ENCODE measurements at regions not wholly inside any gene's neighbourhood (a gene's known extent, or its start where the extent isn't known, plus 50 kb on each side); places are given as distances from the start of the nearest gene placed in this dataset.
"Not testable (repeated sequence)": the region's sequence is repeated elsewhere in the genome, so short reads cannot be mapped to it uniquely, and the experiment has no call there.

DNA sequence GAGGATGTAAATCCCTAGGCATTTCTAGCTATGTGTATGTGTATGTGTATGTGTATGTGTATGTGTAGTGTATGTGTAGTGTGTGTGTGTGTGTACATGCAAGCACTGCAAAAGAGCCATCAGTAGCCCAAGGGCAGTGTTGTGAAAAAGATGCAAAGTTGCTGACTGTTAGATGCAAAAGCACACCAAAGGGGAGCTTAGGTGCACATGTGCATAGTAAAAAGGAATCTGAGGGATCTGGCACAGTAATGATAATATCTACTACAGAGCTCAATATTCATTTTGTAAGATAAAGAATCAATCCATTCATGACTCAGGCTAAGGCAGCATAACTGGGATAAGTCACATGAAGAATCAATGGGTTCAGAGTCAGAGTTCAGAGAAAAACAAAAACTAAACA lies 80.2 kb downstream of the TMEM47 start:
- DNase-seq = no peak

DNA sequence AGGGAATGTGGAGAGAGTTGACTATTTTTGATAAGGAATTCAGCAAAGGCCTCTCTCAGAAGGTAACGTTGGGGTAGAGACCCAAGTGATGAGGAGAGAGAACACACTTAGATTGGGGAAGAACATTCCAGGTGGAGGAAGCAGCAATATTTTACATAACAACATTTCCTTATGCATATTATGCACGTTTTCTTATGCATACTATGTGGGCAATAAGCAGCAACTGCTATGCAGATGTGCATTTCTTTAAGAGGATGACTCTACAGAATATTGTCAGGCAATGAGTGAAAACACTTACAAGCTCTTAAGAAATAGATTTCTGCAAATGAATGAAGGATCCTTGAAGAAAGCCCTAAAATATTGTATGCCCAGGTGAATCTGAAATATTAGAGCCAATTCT lies 91.1 kb downstream of the TMEM47 start:
- no peak for DNase-seq

DNA sequence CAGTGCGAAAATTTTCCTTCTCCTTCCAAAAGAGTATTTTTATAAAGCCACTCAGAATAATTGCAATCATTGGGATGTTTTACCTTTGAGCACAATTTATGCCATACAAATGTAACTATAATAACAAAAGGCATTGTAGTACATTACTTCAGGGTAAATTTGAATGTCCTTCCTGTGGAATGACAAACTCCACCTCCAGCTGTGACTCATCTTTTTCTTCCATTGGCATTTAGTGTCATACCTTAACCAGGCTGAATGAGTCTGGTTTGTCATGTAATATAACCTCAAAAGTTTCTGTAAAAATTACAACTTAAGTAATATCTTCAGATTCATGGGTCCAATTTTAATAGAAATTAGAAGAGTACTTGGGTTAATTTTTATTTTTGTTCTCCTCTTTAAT lies 93.3 kb downstream of the TMEM47 start:
- no peak for DNase-seq

DNA sequence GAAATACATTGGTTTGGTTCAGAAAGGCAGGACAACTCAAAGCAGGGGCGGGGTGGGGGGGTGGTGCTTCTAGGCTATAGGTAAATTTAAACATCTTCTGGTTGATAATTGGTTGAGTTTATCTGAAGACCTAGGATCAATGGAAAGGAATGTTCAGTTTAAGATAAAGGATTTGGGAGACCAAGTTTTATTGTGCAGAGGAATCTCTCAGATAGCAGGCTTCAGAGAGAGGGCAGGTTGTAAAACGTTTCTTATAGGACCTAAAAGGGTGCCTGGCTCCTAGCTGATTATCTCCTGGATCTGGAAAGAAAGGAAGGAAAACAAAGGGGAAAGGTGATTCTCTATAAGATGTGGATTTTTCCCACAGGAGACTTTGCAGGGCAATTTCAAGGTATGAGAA lies 94.0 kb downstream of the TMEM47 start:
- no peak for DNase-seq

DNA sequence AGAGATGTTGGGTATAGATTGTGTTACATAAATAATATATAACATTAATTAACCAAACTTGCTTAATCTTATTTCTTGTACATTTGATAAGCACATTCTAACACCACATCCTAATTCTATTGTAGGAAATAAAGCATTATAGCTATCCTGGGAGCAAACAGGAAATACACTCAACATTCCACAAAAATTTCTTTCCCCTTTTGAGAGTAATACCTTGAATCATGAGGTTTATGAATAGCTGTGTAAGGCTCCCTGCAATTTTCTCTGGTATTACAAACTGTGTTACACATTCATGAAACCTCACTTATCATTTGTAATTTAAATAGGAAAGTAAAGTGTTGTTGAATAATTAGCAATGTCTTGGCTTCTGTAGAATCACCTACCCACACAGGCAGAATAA lies 95.1 kb downstream of the TMEM47 start:
- no peak for DNase-seq

DNA sequence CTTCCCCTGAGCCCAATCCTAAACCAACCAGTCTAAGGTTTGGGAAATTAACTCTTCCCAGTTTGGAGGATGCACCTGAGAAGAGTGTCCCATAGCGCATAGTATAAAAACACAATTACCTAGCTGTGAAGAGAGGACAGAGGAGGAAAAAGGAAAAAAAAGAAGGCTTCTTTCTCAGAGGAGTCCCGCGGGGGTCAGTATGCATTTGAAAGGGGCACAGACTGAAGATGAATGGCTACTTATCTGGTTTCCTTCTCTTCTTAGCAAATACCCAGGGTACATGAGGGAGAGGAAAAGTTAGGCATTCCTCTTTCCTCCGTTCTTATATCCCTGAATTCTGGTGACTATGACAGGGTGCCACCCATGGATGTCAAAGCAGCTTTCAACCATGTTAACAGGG lies 96.9 kb downstream of the TMEM47 start:
- no peak for DNase-seq

DNA sequence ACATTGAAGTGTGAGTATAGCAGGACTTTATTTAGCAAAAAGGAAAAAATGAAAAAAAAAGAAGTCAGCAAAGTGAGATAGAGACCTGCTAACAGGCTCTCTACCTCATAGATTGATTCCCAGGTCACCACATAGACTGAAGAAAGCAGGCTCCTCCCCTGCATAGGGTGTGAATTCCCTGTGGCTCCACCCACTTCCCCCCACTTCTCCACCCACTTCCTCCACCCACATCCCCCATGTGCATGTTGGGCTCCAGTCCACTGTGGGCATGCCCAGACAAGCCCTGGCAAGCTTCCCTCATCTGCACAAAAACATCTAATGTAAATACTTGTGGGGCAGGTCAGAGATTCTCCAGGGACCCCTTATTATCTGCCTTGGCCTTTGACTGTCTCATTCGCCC lies 97.8 kb downstream of the TMEM47 start:
- DNase-seq = no peak

DNA sequence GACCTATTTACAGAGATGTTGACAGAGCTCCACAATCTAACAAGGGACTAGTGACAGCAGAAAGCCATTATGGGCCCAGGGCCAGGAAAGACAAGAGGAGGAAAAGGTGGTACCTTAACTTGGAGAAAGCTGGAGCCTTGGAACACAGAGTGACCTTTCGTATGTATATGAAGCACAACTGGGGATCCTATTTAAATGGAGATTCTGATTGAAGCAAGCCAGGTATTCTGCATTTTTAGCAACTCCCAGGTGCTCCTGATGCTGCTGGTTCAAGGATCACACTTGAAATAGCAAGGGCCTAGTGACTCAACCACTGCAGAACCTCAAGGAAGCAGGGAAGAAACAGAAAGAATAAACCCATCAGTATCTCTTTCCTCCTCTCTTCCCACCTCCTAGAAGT lies 99.4 kb downstream of the TMEM47 start:
- DNase-seq = no peak

DNA sequence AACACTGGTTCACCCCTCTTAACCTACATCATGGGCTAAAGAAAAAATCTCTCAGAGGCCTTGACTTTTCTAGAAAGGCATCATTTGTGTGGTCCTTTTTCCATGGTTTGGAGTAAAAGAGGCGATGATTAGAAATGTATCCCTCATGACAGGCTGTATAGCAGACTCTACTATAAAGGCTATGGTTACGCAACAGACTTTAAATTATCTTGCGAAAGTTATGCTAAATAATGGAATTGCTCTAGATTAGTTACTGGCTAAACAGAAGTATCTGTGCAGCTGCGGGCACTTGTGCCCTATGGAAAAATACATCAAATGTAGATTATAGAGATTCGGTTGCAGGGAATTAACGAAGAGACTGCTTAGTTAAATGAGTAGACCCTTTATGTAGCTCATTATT lies 101.6 kb downstream of the TMEM47 start:
- no peak for DNase-seq

DNA sequence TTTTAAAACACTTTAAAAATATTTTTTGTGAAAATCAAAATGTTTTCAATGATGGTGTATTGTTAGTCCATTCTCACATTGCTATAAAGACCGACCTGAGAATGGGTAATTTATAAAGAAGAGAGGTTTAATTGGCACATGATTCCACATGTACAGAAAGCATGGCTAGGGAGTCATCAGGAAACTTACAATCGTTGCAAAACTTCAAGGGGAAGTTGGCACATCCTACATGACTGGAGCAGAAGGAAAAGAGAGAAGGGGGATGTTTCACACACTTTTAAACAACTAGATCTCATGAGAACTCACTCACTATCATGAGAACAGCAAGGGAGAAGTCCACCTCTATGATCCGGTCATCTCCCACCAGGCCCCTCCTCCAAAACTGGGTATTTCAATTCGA lies 110.7 kb downstream of the TMEM47 start:
- no peak for DNase-seq

DNA sequence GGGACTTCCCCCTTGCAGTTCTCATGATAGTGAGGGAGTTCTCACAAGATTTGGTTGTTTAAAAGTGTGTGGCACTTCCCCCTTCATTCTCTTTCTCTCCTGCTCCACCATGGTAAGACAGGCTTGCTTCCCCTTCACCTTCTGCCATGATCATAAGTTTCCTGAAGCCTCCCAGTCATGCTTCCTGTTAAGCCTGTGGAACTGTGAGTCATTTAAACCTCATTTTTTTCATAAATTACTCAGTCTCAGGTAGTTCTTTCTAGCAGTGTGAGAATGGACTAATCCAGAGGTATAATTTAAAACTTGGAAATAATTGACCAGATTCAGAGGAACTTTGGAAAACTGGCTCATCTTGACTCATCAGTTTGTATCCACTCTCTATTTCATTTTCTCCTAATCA lies 129.0 kb downstream of the TMEM47 start:
- DNase-seq = no peak

DNA sequence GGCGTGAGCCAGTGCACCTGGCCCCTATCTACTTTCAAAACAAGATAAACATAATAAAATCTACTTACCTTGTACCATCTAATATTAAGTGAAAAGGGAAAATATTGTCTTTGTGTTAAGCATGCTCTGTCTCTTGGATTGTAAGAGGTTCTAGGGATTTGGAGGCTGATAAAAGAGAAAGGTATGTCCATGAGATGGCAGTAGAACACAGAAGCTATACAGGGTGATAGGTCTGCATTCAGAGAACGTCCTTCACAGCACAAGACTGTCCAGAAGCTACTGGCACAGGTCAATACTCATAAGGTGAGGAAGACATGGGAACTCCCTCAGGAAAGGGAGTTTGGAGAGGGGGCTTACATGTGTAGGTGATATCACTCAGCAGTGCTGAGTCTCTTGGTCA lies 135.5 kb downstream of the TMEM47 start:
- DNase-seq = no peak

DNA sequence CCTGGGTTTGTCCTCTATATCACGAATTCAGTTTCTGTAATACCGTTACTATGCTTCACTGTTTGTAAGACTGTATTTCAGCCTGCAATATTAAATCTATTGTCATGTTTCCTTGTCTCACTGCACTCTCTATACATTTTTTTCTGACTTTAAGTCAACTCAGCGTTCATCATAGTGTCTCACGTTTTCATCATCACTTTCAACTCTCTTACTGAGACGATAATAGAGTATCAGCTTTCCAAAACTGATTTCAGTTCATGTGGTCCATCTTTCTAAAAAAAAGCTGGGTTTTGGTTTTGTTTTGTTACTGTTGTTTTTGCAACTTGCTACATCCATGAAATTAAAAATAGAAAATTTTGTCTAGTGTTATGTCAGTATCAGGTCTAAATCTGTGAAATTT lies 147.7 kb downstream of the TMEM47 start:
- DNase-seq = no peak

DNA sequence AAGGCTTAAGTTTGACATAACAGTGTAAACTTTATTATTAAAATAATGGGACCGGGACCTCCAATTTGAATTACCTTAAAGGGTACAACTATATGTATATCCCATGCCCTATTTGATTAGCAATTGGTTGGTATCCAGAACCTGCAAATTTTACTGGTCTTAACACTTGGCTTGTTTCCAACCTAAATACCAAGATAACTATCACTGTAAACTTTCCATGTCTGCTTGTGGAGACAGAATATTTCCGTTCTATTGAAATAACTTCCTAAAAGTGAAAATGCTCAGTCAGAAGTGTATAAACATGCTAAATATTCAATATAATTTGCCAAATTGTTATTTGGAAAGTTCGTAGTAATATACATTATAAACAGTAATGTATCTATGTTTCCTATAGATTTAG lies 154.0 kb downstream of the TMEM47 start:
- DNase-seq = no peak

DNA sequence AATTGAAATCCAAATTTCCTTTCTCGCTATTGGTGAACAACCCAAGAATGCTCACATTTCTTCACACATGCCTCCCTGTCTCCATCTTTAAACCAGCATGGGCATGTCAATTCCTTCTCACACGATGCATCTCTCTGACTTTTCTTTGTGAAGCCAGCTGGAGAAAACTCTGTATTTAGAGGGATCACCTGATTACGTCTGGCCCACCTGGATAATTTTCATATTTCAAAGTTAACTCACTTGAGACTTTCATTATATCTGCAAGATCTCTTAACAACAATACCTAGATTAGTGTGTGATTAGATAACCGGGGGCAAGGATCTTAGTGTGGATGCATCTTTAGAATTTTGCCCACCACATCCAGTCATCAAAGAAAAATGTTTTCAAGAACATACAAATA lies 164.0 kb downstream of the TMEM47 start:
- DNase-seq = no peak

DNA sequence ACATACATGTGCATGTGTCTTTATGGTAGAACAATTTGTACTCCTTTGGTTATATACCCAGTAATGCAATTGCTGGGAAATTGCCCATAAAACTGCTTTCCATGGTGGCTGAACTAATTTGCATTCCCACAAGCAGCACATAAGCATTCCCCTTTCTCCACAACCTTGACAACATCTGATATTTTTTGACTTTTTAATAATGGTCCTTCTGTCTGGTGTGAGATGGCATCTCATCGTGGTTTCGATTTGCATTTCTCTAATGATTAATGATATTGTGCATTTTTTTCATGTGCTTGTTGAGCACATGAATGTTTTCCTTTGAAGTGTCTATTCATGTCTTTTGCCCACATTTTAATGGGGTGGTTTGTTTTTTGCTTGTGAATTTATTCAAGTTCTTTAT lies 166.0 kb downstream of the TMEM47 start:
- no peak for DNase-seq

DNA sequence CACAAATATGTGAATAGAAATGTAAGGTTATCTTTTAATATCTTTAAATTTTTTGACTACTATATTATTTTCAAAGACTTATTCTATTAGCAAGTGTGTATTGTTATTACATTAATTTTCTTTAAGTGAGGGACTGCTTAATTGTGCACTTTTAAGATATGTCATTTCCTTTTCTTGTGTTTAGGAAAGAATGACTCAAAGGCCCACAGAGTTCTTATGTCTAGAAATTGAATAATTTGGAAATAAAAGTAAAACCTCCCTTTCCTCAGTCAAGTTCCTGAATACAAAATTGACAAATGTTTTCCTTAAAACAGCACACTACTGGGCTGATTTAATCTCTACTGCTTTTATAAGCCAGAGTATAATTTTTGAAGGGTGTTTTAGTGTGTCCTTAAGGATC lies 169.7 kb downstream of the TMEM47 start:
- no peak for DNase-seq

DNA sequence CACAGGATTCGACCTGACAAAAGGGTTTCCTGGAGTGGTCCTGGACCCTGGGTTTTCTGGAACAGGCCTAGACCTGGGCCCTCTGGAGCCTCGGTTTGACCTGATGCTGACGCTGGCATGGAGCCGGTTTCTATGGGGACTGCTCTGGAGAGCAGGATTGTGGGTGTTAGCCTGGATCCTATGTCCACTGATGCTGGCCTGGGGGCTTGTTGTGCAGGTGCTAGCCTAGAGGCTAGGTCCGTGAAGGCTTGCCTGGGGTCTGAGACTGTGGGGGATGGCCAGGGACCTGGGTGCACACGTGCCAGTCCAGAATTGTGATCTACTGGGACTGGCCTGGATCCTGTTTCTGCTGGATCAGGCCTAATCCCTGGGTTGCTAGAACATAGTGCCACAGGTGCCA lies 173.1 kb downstream of the TMEM47 start:
- no peak for DNase-seq

DNA sequence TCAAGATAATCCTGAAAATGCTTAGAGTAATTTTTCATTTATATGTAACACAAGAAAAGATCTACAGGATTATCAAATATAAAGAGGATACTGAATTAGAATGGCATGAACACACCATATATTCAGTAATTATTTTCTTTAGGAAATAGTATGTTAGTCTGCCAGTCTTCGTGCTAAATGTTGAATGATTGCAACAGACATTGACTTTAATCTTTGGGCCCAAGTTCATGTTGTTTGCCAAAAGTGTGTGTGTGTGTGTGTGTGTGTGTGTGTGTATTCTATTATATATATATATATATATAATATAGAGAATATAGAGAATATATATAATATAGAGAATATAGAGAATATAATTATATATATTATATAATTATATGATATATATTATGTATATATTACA lies 186.6 kb downstream of the TMEM47 start:
- no peak for DNase-seq

DNA sequence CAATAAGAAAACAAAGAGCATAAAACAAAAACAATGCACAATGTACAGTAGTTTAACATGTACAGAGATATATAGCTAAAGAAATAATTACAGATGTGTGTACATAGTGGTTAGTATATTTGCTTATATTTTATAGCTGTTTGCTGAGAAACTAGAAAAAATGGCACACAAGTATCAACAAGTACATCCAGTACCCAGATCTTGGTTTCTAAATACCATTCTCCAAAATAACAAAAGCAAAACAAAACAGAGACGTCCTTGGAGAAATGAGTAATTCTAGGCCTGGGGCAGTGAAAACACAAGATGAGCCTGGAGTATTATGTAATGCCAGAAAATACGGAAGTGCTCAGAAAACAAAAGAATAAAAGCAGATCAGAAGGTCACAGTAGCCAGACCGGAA lies 189.6 kb downstream of the TMEM47 start:
- no peak for DNase-seq

DNA sequence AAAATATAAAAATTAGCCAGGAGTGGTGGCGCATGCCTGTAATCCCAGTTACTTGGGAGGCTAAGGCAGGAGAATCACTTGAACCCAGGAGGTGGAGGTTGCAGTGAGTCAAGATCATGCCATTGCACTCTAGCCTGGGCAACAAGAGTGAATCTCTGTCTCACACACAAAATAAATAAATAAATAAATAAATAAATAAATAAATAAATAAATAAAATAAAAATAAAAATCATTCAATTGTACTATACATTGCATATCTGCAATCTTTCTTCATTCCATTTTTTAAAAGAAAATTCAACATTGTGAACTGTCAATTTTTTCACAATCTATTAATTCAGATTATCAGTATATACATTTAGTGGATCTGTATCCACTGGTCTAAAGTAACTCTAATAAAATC lies 193.9 kb downstream of the TMEM47 start:
- DNase-seq = not testable (repeated sequence)

DNA sequence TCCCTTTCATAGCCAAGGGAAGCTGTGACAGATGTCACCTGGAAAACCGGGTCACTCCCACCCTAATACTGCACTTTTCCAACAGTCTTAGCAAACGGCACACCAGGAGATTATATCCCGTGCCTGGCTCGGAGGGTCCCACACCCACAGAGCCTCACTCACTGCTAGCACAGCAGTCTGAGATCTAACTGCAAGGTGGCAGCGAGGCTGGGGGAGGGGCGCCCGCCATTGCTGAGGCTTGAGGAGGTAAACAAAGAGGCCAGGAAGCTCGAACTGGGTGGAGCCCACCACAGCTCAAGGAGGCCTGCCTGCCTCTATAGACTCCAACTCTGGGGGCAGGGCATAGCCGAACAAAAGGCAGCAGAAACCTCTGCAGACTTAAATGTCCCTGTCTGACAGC lies 199.2 kb downstream of the TMEM47 start:
- not testable (repeated sequence) for DNase-seq

DNA sequence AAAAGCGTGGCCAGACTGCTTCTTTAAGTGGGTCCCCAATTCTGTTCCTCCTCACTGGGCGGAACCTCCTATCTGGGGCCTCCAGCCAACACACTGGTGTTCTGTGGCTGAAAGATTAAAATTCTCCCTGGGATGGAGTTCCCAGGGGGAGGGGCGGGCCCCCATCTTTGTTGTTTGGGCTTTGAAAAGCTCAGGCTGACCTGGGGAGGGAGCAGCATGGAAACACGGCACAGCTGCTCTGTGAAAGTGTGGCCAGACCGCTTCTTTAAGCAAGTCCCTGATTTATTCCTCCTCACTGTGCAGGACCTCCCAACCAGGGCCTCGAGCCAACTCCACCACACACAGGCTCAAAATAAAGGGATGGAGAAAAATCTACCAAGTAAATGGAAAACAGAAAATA lies 219.5 kb downstream of the TMEM47 start:
- no peak for DNase-seq

DNA sequence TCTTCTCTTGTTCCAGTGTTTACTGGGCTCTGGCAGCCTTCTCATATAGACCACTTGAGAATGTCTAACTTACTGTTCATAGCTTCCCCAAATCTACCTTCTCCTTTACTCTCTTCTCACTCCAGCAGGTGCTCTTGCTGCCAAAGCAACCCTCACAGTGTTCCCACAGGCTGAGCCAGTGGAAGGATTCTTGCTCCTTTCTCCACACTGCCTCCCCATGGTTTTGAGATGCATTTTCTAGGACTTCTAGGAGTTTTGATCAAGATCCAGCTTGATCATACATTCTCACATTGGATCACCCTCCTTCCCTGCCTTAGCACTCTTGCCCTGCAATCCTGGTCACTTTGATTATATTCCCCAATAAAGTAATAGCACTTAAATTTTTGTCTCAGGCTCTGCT lies 230.8 kb downstream of the TMEM47 start:
- DNase-seq = no peak

DNA sequence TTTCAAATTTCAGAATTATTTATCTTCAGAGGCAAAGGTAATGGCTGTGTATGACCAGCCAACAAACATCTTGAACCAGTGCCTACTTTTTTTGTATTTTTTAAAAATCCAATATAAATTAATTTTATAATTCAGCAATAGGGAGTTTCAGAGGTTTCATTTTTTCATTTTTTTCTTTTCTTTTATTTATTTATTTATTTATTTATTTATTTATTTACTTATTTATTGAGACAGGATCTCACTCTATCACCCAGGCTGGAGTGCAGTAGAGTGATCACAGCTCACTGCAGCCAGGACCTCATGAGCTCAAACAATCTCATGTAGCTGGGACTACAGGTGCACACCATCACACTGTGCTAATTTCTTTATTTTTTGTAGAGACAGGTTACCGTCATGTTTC lies 250.5 kb downstream of the TMEM47 start:
- no peak for DNase-seq

DNA sequence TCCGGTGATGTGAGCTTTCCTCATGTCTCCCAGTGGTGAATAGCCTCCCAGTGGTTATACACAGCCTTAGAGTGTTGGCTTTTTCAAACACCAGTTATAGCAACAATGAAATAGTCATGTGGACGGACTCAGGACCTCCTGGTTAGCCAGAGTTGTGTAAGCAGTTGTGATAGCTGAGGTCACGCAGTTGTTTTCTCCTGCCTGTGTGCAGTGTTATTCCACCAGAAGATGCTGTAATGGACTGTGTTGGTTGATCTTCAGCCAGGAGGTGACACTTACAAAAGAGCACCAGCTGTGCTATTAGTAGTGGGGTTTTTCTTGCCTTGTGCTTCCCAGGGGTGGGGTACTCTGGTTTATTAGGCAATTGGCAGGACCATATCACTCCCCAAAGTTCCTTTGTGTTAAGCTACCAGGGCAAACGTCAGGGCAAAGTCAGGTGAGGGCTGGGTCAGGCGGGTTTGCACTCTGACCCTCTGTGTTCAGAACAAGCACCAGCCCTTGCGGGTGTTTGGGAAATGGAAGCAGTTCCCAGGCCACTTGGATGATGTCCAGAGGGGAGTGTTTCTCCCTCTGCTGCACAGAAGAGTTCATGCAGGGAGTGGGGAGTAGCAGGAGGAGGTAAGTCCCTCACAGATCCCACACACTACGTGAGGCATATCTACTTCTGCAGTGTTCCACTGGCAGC lies 252.6 kb downstream of the TMEM47 start:
- no peak for DNase-seq
